OCI-LY7 (cell line): ENCODE measurements at regions not wholly inside any gene's neighbourhood (a gene's known extent, or its start where the extent isn't known, plus 50 kb on each side); places are given as distances from the start of the nearest gene placed in this dataset.
"Not testable (repeated sequence)": the region's sequence is repeated elsewhere in the genome, so short reads cannot be mapped to it uniquely, and the experiment has no call there.

ENCODE experiments used
- EZH2phosphoT487 ChIP-seq: fragments of 200-600 bp; sonication (generic); IDR thresholded peaks from 2 replicates; pipeline ENCODE4 v1.6.1; 2018; ENCODE audit warnings: low read depth, borderline replicate concordance, mild to moderate bottlenecking, mixed run types, antibody characterized with exemption, low read length, moderate library complexity, mixed read lengths
- TF ChIP-seq, protein P1 (sequence below): fragments of 200-600 bp; sonication (generic); conservative IDR thresholded peaks from 2 replicates; pipeline ENCODE4 v1.5.1; 2014; ENCODE audit warnings: mild to moderate bottlenecking, antibody characterized with exemption, low read length, moderate library complexity, mixed read lengths

DNA sequence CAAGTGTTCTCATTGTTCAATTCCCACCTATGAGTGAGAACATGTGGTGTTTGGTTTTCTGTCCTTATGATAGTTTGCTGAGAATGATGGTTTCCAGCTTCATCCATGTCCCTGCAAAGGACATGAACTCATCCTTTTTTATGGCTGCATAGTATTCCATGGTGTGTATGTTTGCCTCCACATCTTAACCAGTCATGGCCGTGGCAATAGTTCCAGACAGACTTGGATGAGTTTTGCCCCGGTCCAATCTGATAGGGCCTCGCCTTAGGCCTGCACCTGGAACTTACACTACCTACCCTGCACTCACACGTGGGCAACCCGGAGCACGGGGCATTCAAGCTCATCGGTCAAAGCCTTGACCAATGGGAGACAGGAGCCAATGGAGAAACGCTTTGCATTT is 197.0 kb downstream of the BARX2 start:
- TF ChIP-seq, protein P1, sequence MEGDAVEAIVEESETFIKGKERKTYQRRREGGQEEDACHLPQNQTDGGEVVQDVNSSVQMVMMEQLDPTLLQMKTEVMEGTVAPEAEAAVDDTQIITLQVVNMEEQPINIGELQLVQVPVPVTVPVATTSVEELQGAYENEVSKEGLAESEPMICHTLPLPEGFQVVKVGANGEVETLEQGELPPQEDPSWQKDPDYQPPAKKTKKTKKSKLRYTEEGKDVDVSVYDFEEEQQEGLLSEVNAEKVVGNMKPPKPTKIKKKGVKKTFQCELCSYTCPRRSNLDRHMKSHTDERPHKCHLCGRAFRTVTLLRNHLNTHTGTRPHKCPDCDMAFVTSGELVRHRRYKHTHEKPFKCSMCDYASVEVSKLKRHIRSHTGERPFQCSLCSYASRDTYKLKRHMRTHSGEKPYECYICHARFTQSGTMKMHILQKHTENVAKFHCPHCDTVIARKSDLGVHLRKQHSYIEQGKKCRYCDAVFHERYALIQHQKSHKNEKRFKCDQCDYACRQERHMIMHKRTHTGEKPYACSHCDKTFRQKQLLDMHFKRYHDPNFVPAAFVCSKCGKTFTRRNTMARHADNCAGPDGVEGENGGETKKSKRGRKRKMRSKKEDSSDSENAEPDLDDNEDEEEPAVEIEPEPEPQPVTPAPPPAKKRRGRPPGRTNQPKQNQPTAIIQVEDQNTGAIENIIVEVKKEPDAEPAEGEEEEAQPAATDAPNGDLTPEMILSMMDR: not testable (repeated sequence)
- TF ChIP-seq EZH2phosphoT487: not testable (repeated sequence)
